ENCODE measurements at regions not wholly inside any gene's neighbourhood (a gene's known extent, or its start where the extent isn't known, plus 50 kb on each side); places are given as distances from the start of the nearest gene placed in this dataset.

DNA sequence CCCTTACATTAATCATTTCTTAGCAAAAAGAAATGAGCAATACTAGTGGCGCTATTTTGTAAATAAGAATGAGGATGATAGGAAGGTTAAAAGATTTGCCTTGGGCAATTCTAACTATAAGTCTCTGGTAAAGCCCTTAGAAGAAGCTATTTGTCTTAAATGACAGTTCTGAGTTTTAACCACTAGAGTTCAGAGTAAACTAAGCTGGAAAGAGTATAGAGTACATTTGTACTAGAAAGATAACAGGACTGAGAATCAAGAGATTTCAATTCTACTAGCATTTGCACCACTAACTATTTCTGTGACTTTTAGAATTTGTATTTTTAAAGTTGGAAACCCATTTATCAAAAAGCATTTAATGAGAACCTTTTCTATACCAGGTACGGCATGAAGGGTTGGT is 750.3 kb downstream of the OLFM4 start:
- no peaks in the 10 kb centered on the region for H3K27me3 ChIP-seq (replicated peaks; ENCODE audit: insufficient read depth)
- intact Hi-C loops (cut with DNase I): no loop called here
- TF ChIP-seq POLR2AphosphoS5 (IDR thresholded peaks at IDR 0.05): no peak
- no peak for TF ChIP-seq POLR2A (IDR thresholded peaks at IDR 0.05)
- no peak for TF ChIP-seq CTCF (IDR thresholded peaks at IDR 0.05)
- H3K4me3 ChIP-seq: no peak overlapping the region
- H3K36me3 ChIP-seq: no peaks in the 10 kb centered on the region
- H3K27ac ChIP-seq: no peak overlapping the region
- 84% methylated on average over 2 of the region's 2 CpGs for WGBS
- no peaks in the 10 kb centered on the region for H3K9me3 ChIP-seq
- H3K4me1 ChIP-seq (replicated peaks): no peaks in the 10 kb centered on the region
- no peak for DNase-seq (ENCODE audit: low spot score)

- H3K4me1 ChIP-seq (replicated peaks): no peaks in the 10 kb centered on the region
- H3K36me3 ChIP-seq: no peaks in the 10 kb centered on the region
- intact Hi-C loops (cut with DNase I): loop anchor here (10.0 kb wide), 1 partner anchor 537 kb away; no protein-coding TSS in a partner anchor
- 24% methylated on average over 6 of the region's 6 CpGs for WGBS
- TF ChIP-seq CTCF (IDR thresholded peaks at IDR 0.05): no peak
- TF ChIP-seq POLR2AphosphoS5 (IDR thresholded peaks at IDR 0.05): no peak
- TF ChIP-seq POLR2A (IDR thresholded peaks at IDR 0.05): no peak
- H3K9me3 ChIP-seq: no peaks in the 10 kb centered on the region
- no peaks in the 10 kb centered on the region for H3K27me3 ChIP-seq (replicated peaks; ENCODE audit: insufficient read depth)
- H3K27ac ChIP-seq: no peak overlapping the region
- DNase-seq (ENCODE audit: low spot score): no peak
- no peak overlapping the region for H3K4me3 ChIP-seq
These were observed 753.3 kb downstream of the OLFM4 start for GRCh38 chr13:53781941-53782340.

GRCh38 chr13:53782488-53782961 is 753.9 kb downstream of the OLFM4 start:
- Histone ChIP-seq H3K4me3 (no peak overlapping the region), H3K27me3 (replicated peaks; ENCODE audit: insufficient read depth) (no peaks in the 10 kb centered on the region), H3K36me3 (no peaks in the 10 kb centered on the region), H3K27ac (no peak overlapping the region), H3K4me1 (replicated peaks) (no peaks in the 10 kb centered on the region), H3K9me3 (no peaks in the 10 kb centered on the region)
- intact Hi-C loops (cut with DNase I): loop anchor here (10.0 kb wide), 1 partner anchor 538 kb away; no protein-coding TSS in a partner anchor
- TF ChIP-seq POLR2A (IDR thresholded peaks at IDR 0.05) (no peak), CTCF (IDR thresholded peaks at IDR 0.05) (peak; percentile 15 to 83 (median 70)), POLR2AphosphoS5 (IDR thresholded peaks at IDR 0.05) (peak; percentile 22)
- WGBS: under 1% methylated on average over 9 of the region's 9 CpGs
- peak; percentile 46 for DNase-seq (ENCODE audit: low spot score)

DNA sequence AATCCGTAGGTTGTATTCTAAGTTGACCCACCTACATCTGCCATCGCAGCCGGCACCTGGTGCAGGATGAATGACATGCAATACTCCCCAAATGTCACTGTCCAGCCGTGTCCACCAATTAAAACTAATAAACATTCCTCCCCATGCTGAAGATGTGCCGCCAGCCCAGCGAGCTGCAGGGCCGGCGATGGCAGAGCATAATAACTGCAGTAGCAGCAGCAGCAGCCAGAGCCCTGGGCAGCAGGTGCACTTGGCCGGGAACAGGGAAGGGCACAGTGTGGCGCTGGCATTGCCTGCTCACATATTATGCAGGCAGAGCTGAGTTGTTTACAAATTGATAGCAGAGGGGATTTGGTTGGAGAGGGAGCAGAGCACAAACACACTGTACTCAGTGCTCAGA is 754.9 kb downstream of the OLFM4 start:
- no peak overlapping the region for H3K27ac ChIP-seq
- H3K27me3 ChIP-seq (replicated peaks; ENCODE audit: insufficient read depth): no peaks in the 10 kb centered on the region
- no peaks in the 10 kb centered on the region for H3K36me3 ChIP-seq
- no peaks in the 10 kb centered on the region for H3K4me1 ChIP-seq (replicated peaks)
- WGBS: 67% methylated on average over 10 of the region's 10 CpGs
- intact Hi-C loops (cut with DNase I): loop anchor here (10.0 kb wide), 1 partner anchor 539 kb away; no protein-coding TSS in a partner anchor
- DNase-seq (ENCODE audit: low spot score): no peak
- H3K4me3 ChIP-seq: no peak overlapping the region
- TF ChIP-seq POLR2A (IDR thresholded peaks at IDR 0.05) (no peak), CTCF (IDR thresholded peaks at IDR 0.05) (no peak), POLR2AphosphoS5 (IDR thresholded peaks at IDR 0.05) (no peak)
- no peaks in the 10 kb centered on the region for H3K9me3 ChIP-seq

DNA sequence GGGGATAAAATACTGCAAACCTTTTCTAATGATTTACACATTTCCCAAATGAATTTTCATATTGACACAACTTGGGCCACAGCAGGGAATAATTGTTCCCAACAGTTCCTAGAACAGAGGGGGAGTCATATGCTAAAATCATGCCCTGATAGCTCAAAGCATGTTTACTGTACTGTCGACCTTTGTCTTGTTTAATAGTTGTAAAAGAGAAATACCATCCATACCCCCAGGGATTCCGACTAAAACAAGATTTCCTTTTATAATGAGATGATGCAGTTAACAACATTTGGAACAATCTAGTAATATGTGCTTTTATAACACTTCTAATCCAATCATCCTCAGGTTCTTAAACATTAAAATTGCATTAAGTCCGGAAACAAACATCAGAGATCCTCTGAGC is 759.7 kb downstream of the OLFM4 start:
- H3K36me3 ChIP-seq: no peaks in the 10 kb centered on the region
- 48% methylated on average over 3 of the region's 3 CpGs for WGBS
- TF ChIP-seq POLR2A (IDR thresholded peaks at IDR 0.05): no peak
- TF ChIP-seq CTCF (IDR thresholded peaks at IDR 0.05): no peak
- no peak for TF ChIP-seq POLR2AphosphoS5 (IDR thresholded peaks at IDR 0.05)
- H3K27me3 ChIP-seq (replicated peaks; ENCODE audit: insufficient read depth): no peaks in the 10 kb centered on the region
- H3K27ac ChIP-seq: no peak overlapping the region
- intact Hi-C loops (cut with DNase I): loop anchor here (10.0 kb wide), 1 partner anchor 543 kb away; no protein-coding TSS in a partner anchor
- H3K9me3 ChIP-seq: no peaks in the 10 kb centered on the region
- H3K4me1 ChIP-seq (replicated peaks): no peaks in the 10 kb centered on the region
- DNase-seq (ENCODE audit: low spot score): no peak
- no peak overlapping the region for H3K4me3 ChIP-seq
